H4 (cell line): ENCODE measurements at regions not wholly inside any gene's neighbourhood (a gene's known extent, or its start where the extent isn't known, plus 50 kb on each side); places are given as distances from the start of the nearest gene placed in this dataset.
A peak's percentile ranks its signal among the peaks of the same experiment; 100 is the strongest.

Experiments used
- DNase-seq: peaks from one replicate; pipeline ENCODE4 v3.0.0-alpha.2; 2015; ENCODE audit warnings: low spot score

- peak; percentile 41 for DNase-seq
Measured at GRCh38 chr9:19999491-20000057, 210.7 kb upstream of the SLC24A2 start.

DNA sequence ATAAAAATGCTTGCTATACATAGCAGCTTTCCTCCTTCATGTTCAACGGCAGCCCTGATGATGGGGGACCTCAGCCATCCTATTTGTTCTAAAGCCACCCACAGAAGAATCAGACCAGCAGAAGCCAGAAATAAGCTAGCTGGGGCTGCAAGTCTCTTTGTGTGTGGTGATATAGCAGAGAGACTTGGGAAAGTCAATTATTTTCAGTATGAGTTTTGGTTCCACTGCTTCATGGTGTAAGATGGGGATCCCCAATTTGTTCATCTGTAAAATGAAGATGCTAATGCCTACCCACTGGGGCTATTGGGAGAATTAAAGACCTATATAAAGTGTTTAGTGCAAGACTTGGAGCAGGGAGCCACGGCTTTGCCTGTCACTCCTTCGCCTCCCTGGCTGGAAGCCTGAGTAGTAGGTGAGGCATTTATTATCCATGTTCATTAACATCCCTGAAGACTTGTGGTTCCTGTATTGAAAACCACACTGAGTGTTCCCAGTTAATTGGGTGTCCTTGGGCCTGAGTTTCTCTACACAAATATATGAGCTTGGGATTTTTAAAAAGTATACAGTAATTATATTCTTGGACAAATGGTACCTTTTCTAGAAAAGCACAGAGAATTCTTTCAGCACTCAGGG is 210.1 kb upstream of the SLC24A2 start:
- DNase-seq: no peak

- DNase-seq: no peak
Measured at GRCh38 chr9:19998153-19998552, 209.3 kb upstream of the SLC24A2 start.

GRCh38 chr9:19995619-19996018 is 206.8 kb upstream of the SLC24A2 start:
- no peak for DNase-seq

GRCh38 chr9:19994296-19994695 is 205.5 kb upstream of the SLC24A2 start:
- peak; percentile 44 for DNase-seq

GRCh38 chr9:19992556-19992955 is 203.7 kb upstream of the SLC24A2 start:
- DNase-seq: peak; percentile 11

DNA sequence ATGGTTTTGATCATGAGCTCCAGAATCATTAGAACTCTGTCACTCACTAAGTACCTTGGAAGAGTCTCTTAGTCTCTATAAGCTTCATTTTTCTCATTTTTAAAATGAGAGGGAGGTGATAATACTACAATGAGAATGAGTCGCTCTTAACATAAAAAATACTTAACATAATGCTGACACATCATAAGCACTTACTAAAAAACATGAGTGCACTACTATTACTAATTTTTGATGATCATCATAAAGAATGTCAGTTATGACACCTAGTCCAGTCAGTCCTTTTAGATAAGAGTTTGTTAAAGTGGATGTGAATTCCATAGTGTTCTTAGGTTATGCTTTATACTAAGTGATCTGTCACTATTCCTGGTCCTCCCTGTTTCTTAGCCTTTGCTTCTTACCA is 200.4 kb upstream of the SLC24A2 start:
- no peak for DNase-seq

DNA sequence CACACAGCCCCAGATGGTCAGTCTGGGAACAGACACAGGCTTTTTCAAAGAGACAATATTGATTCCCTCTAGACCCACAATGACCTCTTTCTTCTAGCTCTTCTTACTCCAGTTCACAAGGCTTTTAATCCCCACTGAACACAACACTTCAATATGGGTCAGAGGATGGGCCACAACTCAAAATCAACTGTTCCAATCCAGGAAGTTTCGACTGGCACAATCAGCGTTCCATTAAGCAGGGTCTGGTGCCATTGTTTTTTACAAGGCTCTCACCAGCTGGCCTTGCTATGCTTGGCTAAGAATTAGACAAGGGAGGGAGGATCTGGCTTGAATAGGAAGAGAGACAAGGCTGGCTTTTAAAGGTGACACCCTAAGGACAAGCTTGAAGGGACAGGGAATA is 199.4 kb upstream of the SLC24A2 start:
- no peak for DNase-seq

GRCh38 chr9:19985081-19985480 is 196.2 kb upstream of the SLC24A2 start:
- no peak for DNase-seq

DNA sequence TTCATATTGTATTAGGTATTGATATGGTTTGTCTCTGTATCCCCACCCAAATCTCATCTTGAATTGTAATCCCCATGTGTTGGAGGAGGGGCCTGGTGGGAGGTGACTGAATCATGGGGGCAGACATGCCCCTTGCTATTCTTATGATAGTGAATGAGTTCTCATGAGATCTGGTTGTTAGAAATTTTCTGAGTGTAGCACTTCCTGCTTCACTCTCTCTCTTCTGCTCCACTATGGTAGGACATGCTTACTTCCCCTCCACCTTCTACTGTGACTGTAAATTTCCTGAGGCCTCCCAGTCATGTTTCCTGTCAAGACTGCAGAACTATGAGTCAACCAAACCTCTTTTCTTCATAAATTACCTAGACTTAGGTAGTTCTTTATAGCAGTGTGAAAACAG is 187.4 kb upstream of the SLC24A2 start:
- DNase-seq: no peak

DNA sequence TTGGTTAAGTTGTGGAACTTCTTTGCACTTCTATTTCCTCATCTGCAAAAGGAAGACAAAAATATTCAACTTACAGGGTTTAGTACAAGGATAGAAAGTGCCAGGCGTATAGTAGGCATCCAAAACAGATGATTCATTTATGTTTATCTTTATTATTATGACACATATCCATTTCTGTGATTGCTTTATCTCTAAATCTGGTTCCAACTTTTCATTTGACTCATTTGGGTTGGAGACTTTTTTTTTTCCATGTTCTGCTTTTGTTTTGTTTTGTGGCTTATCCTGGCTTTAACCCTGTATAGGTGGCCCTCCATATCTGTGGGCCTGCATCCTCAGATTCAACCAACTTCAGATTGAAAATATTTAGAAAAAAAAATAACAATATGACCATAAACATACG is 186.7 kb upstream of the SLC24A2 start:
- no peak for DNase-seq

- DNase-seq: no peak
Measured at GRCh38 chr9:19969721-19970120, 180.9 kb upstream of the SLC24A2 start.

DNA sequence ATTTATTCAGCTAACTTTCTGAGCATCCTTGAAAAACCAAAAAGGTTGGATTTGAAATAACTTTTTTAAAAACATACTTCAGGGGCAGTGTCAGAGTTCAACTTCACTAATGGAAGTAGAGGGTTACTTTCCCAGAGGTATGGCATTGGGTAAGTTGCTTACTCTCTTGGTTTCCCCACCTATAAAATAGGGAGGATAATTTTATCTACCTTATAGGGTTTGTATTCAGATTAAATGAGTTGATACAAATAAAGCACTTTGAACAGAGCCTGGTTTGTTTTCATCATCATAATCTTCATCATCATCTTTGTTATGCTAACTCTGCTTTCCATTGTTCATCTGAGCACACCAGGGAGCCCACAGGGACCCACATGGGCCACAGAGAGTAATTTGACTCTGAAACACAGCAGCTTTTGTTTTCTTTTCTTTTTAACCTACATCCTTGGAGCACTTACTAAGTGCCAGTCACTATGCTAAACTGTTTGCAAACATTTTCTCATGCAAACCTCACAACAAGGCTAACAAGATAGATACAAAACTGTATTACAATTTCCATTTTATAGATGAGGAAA is 179.1 kb upstream of the SLC24A2 start:
- no peak for DNase-seq

GRCh38 chr9:19967216-19967887 is 178.5 kb upstream of the SLC24A2 start:
- no peak for DNase-seq

DNA sequence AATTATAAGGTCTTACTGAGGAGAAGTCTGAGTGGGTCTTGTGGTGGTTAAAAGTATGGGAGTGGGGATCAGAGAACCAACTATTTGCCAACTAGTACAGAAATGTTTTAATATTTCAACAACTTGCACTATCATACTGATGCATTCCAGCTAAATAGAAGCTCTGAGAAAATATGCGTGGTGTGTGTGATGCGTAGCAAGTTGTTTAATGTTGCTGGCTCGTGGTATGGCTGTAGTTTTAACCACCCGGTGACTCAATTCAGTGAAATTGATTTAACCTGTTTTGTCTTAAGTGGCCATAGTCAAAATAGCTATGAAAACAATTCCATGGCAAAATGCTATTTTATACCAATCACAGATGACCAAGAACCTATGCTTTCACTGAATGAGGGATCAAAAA is 176.5 kb upstream of the SLC24A2 start:
- no peak for DNase-seq

DNA sequence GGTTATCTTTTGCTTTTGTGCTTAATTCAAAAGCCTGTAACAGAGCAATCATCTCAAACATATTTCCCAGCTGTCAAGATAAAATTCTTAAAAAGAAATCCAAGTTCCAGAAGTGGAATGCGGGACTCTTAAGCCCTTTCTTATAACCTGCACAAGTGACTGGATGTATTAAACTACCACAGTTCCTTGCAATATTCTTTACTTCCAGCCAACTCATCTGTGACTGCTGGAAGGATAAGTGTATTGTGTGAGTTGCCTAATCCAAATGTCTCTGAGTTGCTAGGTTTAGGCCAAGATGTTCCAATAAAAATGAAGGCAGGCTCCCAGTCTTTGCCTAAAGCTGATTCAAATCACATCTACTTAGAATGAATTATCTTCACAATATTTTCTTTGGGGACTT is 159.2 kb upstream of the SLC24A2 start:
- DNase-seq: no peak

DNA sequence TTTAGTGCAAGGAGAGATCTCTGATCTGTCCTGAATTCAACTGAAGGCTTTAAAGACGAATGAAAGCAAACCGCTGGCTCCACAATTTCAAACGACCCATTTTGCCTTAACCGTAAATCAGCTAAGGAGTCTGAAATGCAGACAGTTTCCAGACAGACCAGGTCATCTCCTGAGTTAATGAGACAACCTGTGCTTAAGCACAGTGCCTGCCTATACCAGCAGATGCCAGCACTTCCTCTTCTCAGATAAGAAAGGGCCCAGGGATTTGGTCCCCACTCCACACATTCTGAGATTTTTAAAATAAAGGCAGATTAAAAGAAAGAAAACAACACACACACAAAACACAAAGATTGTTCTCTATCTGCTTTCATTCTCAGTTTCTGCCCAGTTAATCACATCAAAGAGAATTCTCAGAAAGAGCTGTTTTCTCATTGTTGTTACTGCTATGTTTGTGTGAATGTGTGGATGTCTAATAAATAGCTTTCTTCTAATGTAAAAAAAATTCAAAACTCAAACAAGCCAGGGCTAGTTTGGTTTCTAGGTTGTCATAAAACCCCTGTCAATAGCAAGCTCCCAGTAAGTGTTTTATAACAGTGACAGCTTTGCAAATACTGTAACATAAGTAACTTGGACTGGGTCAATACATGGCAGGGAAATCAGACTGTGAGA is 157.7 kb upstream of the SLC24A2 start:
- no peak for DNase-seq

DNA sequence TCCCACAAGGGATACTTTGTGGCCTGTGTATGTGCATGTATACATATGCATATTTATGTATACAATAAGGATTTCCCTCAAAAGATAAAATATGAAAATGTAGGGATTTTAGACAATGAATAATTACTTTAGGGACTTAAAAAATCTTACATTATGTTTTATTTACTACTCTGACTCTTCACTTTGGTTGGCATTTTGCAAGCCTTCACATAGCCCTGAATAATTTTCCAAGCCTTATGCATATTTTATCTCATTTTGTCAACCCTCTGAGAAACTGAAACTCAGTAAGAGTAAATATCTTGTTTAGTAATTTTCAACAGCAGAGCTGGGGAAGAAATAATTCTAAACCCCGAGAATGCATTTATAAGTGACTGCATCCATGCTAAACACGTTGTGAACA is 153.0 kb upstream of the SLC24A2 start:
- no peak for DNase-seq

GRCh38 chr9:19940811-19941535 is 152.1 kb upstream of the SLC24A2 start:
- no peak for DNase-seq

GRCh38 chr9:19939734-19940278 is 151.0 kb upstream of the SLC24A2 start:
- DNase-seq: no peak

DNA sequence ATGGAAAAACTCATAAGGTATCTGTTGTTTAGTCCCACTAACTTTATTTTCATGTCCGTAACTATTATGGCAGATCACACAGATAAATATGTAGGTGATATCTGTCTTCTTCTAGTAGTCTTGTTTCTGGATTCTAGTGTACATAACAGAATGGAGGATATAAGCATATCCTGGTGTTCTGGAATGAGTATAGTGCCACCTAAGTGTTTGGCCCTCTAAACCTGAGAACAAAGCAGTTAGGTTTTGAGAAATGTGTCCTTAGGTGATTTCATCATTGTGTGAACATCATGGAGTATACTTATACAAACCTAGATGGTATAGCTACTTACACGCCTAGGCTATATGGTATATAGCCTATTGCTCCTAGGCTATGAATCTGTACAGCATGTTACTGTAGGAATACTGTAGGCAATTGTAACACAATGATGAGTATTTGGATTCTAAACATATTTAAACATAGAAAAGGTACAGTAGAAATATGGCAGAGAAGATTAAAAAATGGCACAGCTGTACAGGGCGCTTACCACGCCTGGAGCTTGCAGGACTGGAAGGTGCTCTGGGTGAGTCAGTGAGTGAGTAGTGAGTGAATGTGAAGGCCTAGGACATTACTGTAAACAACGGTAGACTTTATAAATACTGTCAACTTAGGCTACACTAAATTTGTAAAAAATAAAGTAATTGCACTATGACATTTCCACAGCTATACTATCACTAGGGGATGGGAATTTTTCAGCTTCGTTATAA is 150.3 kb upstream of the SLC24A2 start:
- DNase-seq: no peak
